HG02642 (cell line): ENCODE measurements at regions not wholly inside any gene's neighbourhood (a gene's known extent, or its start where the extent isn't known, plus 50 kb on each side); places are given as distances from the start of the nearest gene placed in this dataset.
"Not testable (repeated sequence)": the region's sequence is repeated elsewhere in the genome, so short reads cannot be mapped to it uniquely, and the experiment has no call there.

ENCODE experiments used
- ATAC-seq: cut with Tn5 transposase; IDR thresholded peaks from one replicate; pipeline ENCODE4 v1.9.1; 2021; ENCODE audit warnings: mild to moderate bottlenecking; ENCODE audit not compliant: unreplicated experiment, poor library complexity

DNA sequence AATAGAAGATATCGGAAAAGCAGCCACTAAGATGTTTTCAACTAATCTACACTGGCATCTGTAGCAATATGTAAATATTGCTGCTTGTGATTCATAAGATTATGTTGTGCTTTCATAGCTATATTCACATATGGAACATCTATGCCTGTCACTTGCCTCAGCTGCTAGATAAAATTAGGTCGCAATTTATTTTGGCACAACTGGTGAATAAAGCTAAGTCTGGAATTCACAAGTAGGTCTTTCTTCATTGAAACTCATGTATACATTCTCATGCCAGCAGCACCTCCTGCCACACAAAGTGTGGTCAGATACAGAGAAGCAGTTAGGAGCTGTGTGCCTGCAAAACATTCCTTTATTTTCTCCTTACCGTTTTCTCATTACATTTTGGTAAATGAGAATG is 543.3 kb upstream of the CHORDC1 start:
- ATAC-seq: no peak

DNA sequence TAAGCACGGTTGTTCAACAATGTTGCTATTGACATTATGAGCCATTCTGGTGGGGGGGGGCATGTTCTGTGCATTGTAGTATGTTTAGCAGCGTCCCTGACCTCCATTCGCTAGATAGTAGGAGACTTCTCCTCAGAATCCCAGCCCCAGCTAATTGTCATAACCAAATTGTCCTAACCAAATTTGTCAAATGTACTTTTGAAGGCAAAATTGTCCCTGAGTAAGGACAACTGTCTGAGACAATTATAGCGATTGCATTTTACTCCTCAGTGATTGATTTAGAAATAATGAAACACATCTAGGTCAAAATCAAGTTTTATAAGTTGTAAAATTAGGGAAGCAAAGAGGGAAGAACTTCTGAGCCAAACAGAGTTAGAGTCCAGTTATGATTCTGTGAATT is 541.8 kb upstream of the CHORDC1 start:
- ATAC-seq: no peak

DNA sequence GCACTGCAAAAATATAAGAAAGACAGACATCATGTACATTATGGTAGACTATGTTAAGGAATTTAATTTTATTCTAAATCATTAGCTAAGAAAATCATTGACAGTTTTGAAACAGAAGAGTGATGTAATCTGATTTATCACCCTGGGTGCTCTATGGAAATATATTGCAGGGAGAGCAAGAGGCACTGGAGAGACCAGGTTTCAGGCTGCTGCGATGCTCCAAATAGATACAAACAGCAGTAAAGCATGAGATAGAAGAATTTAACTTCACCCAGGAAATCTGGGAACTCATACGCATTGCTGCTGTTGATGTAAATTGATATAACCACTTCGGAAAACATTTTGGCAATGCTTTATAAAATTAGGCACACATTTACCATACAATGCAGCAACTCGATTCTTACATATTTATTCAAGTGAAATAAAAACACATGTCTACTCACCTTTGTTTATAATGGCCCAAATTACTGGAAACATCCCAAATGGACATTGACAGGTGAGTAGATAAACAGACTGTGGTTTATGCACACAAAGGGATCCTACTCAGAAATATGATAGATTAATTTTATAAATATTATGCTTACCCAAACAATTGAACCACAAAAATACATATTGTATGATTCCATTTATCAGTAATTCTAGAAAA is 535.1 kb upstream of the CHORDC1 start:
- ATAC-seq: no peak

DNA sequence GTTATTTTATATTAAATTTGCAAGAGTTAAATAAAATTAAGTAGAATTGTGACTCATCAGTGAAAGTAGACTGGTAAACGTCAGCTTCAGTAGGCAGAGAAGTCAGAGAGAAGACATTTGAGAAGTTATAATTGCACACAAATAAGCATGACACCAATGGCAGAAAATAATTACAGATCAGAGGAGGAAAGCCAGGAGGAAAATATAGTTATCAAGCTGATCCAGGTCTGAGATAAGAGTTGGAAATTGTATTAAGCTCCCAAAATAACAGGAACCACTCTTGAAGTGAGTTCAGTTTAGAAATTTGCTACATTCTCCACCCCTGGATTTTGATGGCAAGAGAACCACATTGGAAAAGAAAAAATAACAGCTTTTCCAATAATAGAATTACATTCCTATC is 533.8 kb upstream of the CHORDC1 start:
- no peak for ATAC-seq

DNA sequence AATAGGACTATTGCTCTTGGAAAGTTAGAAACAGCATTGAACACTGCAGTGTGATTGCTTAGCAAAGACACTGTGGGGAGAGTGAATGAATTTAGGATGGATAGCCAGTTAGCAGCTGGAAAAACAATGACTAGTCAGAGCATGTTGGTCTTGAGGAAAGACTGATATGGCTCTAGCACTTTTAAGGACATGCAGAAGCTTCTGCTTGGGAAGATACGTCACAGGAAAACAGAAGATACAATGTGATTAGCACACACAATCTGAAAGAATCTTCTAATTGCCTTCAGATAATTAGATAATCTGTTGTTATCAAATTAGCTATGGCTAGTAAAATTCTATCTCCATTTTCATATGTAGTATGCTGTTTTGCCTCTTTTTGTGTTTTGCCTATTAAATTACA is 530.7 kb upstream of the CHORDC1 start:
- ATAC-seq: no peak

DNA sequence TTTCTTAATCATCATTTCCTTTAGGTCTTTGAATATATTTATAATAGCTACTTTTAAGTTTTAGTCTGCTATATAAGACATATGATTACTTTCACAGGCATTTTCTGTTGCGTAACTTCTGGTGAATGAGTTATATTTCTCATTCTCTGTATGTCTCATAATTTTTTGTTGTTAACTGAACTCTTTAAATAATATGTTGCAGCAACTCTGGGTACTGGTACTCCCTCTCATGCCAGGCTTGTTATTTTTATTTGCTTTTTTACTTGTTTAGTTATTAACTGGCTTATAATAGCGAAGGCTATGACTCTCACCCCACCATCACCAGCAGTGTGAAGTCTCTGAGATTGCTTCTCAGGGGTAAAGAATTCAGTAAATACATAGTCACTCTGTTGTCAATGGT is 524.2 kb upstream of the CHORDC1 start:
- ATAC-seq: no peak

DNA sequence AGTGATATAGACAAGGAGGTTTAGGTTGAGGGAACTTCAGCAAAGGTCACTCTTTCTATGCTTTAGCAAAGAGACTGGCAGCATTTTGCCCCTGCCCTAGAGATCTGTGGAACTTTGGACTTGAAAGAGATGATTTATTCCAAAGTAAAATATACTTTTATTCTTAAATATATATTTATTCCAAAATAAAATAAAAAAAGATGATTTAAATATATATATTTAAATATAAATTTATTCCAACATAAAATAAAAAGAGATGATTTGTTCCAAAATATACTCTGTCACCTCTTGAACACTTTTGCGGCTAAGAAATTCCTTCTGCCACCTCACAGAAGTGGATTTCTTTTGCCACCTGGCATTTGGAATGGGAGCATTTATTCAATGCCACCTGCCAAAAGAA is 521.3 kb upstream of the CHORDC1 start:
- no peak for ATAC-seq

DNA sequence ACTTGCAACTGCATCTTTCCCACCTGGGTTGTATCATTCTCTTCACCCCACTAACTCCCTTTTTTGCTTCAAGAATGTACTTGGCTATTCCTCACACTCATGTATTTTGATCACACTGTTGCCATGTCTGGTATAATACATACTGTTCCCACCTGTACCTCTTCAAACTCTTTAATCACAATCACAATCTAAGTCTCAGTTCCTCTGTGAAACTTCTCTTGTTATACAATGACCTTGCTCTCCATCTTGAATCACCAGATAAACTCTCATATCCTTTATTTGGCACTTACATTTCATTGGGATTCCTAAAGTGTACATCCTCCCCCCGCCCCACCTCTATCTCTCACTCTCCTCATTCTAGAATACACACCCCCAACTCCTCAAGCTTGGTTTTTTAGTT is 516.0 kb upstream of the CHORDC1 start:
- no peak for ATAC-seq

DNA sequence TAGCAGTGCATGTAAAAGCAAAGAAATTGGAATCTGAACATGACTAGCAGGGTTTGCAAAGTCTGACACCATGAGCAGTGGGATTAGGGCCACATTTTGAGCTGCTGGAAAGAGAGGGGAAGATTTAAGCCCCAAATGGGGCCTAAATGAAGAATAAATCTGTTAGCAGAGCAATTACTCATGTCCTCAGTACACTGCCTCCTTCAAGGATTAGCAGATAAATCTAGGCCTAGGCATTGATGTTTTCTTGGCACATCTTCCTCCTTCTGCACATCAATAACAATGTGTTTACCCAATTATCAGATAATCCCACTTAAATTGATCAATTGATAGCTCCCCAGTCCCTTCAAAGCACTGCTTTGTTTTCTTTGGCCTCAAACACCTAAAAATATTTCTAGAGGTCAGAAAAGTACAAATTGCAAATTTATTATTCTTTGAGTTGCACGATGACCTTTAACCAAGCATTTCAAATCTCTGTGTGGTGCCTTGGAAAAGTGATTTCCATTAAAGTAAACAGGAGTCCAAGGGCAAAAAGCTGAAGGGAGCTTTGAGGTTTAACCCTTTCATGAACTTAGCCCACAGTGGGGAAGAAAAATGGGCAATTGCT is 514.7 kb upstream of the CHORDC1 start:
- no peak for ATAC-seq

DNA sequence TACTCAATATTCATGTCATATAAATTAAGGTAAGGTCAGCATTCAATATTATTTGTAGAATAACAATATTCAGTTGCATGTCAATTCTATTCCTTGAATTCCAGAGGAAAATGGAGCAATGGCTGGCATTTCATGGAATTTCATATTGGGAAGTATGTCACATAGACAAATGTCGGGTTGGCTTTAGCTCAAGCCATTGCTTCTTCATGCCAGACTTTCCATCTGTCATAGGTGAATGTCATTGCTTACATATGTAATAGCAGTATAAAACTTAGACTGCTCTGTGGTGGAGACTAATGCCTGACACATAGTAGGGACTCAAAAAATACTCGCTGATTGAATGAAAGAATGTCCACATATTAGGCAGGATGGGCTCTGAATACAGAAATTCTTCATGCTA is 509.6 kb upstream of the CHORDC1 start:
- ATAC-seq: no peak

DNA sequence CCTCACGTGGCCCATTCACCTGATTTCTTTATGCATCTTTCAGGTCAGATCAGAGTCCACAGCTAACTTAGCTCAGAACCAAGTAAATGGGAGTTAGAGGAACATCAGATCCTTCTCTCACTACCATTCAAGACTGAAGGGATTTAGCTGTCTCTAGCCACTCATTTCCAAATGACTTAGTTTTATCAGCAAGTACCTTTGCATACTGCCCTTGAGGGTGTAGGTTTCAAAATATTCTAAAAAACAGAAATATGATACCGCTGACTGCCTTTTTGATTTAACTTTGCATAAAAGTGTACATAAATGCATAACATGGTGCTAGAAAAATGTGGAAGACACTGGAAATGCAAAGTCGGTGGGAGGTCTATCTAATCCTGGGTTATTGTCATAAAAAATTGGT is 500.6 kb upstream of the CHORDC1 start:
- ATAC-seq: no peak

DNA sequence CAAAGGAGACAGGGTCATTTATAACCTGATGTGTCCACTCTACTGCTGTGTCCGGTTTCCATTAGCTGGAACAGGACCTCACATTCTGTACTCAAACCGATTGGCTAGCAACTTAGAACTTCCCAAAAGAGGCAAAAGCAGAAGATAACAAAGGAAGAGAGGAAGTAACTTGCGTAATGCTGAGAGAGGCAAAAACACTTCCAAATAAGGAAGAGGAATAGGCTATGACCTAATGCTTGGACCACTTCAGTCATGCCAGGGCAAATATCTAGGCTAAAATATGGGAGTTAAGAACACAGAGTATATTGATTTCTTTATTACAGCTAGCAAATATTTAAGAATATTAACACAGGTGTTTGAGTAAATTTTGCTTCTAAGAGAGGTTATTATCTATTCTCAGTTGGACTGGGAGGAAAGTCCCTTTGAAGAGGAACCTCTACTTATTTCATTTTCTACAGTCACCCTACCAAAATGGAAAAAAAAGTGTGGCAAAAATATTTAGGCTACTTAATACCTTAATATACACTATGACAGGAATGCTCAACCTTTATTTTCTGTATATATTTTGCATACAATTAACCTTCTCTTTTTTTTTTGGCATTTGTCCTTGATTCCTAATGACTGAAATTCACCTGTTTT is 499.8 kb upstream of the CHORDC1 start:
- ATAC-seq: no peak

DNA sequence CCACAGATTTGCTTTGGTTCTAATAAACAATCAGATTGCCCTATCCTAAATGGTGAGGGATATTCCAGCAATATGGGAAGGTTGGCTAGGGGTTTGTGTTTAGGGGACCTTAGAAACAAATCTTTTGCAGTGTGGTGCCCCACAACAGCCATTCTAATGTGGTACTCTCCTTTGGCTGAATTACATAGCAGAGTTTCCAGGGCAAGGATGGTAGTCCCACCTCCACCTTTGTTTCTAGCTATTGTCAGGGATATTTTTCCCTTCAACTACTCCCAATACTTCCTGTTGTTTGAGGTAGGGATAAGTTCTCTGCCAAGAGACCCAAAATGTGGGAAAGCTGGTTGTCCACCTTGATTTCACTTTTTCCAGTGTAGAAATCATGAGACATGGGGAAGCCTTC is 494.7 kb upstream of the CHORDC1 start:
- no peak for ATAC-seq

DNA sequence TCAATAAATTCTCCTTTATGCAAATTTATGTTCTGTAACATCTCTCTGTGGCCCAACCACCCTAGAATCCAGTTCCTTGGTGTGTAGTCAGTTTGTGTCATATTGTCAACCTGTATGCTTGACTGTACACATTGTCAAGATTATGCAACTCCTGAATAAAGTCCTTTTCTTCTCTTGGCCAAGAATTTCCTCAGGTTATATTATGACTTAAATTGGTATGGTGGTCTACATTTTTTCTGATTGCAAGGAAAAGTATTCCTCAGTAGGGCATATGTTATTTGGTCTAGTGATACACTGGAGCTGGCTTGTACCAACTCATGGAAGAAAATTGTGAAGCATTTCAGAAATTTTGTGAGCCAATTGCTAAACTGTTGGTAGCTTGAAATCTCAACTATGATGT is 482.8 kb upstream of the CHORDC1 start:
- ATAC-seq: no peak

DNA sequence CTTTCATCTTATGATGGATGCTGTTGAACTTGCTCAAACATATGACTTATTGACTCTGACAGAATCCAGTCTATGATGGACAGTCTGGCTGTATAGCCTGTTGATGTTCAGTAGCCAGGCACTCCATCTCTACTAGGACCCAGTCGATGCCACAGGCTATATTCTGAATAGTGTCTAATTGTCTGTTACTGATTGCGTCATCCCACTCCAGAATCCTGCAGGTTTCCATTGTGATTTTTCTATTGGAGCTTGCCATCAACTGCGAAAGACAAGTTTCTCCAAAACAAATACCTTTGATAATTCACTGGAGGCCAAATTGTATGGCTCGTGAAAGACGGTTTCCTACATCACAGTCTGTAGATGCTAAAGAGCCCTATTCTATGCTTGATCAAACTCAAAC is 481.7 kb upstream of the CHORDC1 start:
- ATAC-seq: no peak

DNA sequence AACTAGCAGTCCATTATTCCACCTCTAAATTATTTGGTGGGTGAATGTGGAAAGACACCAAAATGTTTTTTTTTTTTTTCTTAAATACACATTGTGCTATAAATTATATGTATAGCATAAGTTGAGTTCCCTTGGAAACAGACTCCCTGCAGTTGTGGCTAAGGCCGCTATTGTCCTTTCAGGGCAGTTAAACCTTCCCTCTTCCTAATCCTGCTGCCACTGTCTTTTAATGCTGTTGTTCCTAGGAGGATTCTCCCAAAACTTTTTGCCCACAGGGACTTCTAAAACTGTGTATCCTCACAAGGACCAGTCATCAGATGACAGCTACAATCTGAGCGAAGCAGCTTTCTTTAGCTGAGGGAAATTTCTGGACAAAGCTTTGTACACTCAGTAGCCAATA is 478.9 kb upstream of the CHORDC1 start:
- no peak for ATAC-seq

DNA sequence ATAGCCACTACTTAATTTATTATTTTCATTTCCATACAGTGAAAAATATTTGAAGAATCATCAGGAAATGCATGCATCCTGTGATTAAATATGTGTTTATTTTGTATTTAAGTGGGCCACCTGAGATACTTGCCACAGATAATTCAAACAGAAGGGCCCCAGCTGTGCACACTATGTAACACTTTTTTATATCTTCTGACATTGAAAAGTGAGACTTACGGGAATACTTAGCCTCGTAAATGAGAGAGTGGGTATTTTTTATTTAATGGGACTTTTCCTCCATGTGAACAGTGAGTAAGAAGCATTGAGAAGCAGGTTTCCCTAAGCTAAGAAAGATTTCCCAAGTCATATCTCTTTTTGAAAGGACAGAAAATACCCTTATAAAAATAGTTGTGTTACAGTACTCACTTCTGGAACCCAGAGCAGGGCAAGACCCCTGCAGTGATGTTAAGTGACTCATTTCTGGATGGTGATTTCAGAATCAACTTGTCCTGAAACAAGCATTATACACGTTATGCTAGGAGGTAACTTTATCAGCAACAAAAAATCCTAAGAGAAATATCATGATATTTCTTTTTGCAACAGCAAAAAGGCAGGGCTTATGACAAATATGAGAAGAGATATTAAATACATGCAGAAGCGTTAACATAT is 478.1 kb upstream of the CHORDC1 start:
- ATAC-seq: peak; percentile 73

DNA sequence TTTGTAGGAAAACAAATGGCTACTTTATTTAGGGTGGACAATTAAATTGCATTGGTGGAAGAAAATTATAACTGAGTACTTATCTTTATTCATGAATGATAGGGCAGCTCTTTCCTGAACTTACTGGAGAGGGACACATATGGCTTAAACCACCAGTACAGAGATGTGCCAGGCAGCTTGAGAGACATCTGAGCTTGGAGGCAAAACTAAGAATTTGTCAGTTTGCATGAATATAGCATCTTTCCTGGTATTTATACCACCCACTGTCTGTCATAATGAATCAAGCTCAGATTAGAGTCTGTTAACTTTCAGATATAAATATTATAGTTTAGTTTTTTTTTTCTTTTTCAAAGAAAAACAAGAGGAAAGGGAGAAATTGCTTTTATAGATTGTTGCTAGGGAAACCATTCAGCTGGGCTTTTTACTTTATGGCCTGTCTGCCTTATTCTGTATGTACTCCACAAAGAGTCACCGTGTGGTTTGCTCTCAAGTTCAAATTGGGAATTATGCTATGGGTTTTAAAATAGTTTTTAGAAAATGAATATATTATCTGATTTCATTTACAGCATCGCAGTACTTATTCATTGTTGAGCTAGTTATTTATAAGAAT is 477.0 kb upstream of the CHORDC1 start:
- no peak for ATAC-seq

DNA sequence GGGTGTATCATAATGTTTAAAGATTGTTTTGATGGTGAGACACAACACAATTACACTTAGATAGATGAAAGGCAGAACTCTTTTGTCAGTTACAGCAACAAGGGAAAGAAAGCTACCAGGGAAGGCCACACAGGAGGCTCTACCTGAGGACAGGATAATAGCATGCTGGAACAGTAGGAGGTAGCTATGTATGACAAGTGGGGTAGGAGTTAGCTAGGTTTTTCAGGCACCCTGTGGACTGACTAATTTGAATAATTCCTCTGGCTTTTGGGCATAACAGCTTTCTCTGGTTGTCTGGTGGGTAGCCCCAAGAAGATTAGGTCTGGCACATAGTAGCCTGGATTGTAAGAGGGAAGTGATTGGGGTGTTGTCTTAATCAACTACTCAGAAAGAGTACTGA is 475.4 kb upstream of the CHORDC1 start:
- ATAC-seq: no peak

DNA sequence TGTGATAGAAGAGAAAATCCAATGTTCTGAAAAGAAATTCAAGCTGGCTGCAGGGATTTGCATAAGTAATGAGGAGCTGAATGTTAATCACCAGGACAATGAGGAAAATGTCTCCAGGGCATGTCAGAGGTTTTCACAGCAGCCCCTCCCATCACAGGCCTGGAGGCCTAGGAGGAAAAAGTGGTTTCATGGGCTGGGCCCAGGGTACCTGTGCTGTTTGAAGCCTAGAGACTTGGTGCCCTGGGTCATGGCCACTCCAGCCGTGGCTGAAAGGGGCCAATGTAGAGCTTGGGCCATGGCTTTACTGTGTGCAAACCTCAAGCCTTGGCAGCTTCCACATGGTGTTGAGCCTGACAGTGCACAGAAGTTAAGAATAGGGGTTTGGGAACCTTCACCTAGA is 452.6 kb upstream of the CHORDC1 start:
- not testable (repeated sequence) for ATAC-seq

DNA sequence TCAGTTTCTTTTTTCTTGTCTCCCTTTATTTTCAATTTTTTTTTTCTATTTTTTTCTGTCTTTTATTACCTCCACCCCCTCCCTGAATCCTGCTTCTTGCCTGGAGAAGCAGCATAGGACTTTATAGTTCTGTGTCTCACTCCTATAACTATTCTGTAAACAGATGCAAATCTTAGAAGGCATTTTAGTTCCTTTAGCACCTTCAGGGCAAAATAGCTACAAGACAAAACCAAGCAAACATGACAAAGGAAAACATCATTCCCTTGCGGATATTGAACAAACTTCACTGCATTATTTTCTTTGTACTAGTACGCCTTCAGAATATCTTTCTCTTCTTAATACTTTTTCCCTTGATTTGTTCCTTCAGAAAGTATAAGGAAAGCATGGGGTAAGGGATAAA is 446.2 kb upstream of the CHORDC1 start:
- no peak for ATAC-seq
